SK-N-SH (cell line): ENCODE measurements at regions not wholly inside any gene's neighbourhood (a gene's known extent, or its start where the extent isn't known, plus 50 kb on each side); places are given as distances from the start of the nearest gene placed in this dataset.

Experiments used
- CTCF ChIA-PET: fragments of 300-600, 350-600 bp; formaldehyde crosslinking; extraction: SDS; loops from one replicate; lab custom pipeline; 2021; lab: Yijun Ruan, JAX
- POLR2A ChIA-PET: fragments of 350-600 bp; sonication (Branson Sonifier 250); formaldehyde crosslinking; extraction: SDS; loops from one replicate; lab custom pipeline; 2020; ENCODE audit warnings: antibody characterized with exemption, inconsistent platforms; lab: Yijun Ruan, JAX
- DNase-seq: peaks from one replicate; pipeline ENCODE4 v3.0.0; 2012
- H2AFZ ChIP-seq: fragments of 200-600 bp; sonication (generic); 2 replicates; pipeline ENCODE4 v1.8.1; 2016; ENCODE audit warnings: antibody characterized with exemption, mild to moderate bottlenecking, low read depth
- H3F3A ChIP-seq: fragments of 200-600 bp; sonication (generic); replicated peaks from 2 replicates; pipeline ENCODE3; 2016; ENCODE audit warnings: antibody characterized with exemption, mild to moderate bottlenecking; ENCODE audit not compliant: insufficient read depth
- H3K27ac ChIP-seq, 2 experiments: fragments of 200-500 bp in 1 of 2; fragments of 200-600 bp in 1 of 2; sonication (Bioruptor generic) in 1 of 2; sonication (generic), shearing (Covaris generic) in 1 of 2; 2 replicates each; pipeline versions ENCODE4 v1.5.1 to v1.6.1; 2014 to 2016; ENCODE audit warnings: low read depth in 2 of 2, inconsistent platforms in 1 of 2, low read length in 1 of 2, mild to moderate bottlenecking in 1 of 2, mixed read lengths in 1 of 2
- H3K27me3 ChIP-seq: fragments of 200-600 bp; sonication (generic), shearing (Covaris generic); 2 replicates; pipeline ENCODE4 v1.6.1; 2016; ENCODE audit warnings: mixed run types; ENCODE audit not compliant: insufficient read depth
- H3K36me3 ChIP-seq, 2 experiments: fragments of 200-500 bp in 1 of 2; fragments of 200-600 bp in 1 of 2; sonication (Bioruptor generic) in 1 of 2; sonication (generic) in 1 of 2; replicated peaks in 1 of 2; 2 replicates each; pipeline versions ENCODE3 to v1.5.1; 2014 to 2016; ENCODE audit warnings: low read length in 1 of 2, mild to moderate bottlenecking in 1 of 2; ENCODE audit not compliant: insufficient read depth in 2 of 2, control insufficient read depth in 1 of 2
- H3K4me1 ChIP-seq, 2 experiments: fragments of 200-500 bp in 1 of 2; fragments of 200-600 bp in 1 of 2; sonication (Bioruptor generic) in 1 of 2; sonication (generic), shearing (Covaris generic) in 1 of 2; 2 replicates each; pipeline versions ENCODE4 v1.5.1 to v1.6.1; 2014 to 2016; ENCODE audit warnings: low read depth in 1 of 2, low read length in 1 of 2, mixed run types in 1 of 2; ENCODE audit not compliant: insufficient read depth in 2 of 2, control insufficient read depth in 1 of 2
- H3K4me2 ChIP-seq: fragments of 200-600 bp; sonication (generic), shearing (Covaris generic); 2 replicates; pipeline ENCODE4 v1.6.1; 2017; ENCODE audit warnings: mixed run types
- H3K4me3 ChIP-seq, 2 experiments: fragments of 200-500 bp in 1 of 2; fragments of 200-600 bp in 1 of 2; sonication (Bioruptor generic) in 1 of 2; sonication (generic), shearing (Covaris generic) in 1 of 2; 2 replicates each; pipeline versions ENCODE4 v1.5.1 to v1.8.1; 2014 to 2016; ENCODE audit warnings: low read depth in 2 of 2, inconsistent platforms in 1 of 2, low read length in 1 of 2, mild to moderate bottlenecking in 1 of 2, mixed read lengths in 1 of 2, moderate library complexity in 1 of 2
- H3K79me2 ChIP-seq: fragments of 200-600 bp; sonication (generic); 2 replicates; pipeline ENCODE4 v1.8.1; 2017; ENCODE audit warnings: mild to moderate bottlenecking; ENCODE audit not compliant: insufficient read depth
- H3K9ac ChIP-seq: fragments of 200-600 bp; sonication (generic); 2 replicates; pipeline ENCODE4 v1.6.1; 2017; ENCODE audit warnings: mixed run types
- H3K9me2 ChIP-seq: fragments of 200-600 bp; sonication (generic); 2 replicates; pipeline ENCODE4 v1.6.1; 2017; ENCODE audit warnings: mixed run types
- H3K9me3 ChIP-seq: fragments of 200-600 bp; sonication (generic); 2 replicates; pipeline ENCODE4 v1.6.1; 2017; ENCODE audit warnings: mixed run types, mild to moderate bottlenecking, moderate library complexity
- H4K20me1 ChIP-seq: fragments of 200-600 bp; sonication (generic); 2 replicates; pipeline ENCODE4 v1.6.1; 2017; ENCODE audit warnings: mild to moderate bottlenecking, mixed run types; ENCODE audit not compliant: insufficient read depth
- EZH2phosphoT487 ChIP-seq: fragments of 200-600 bp; sonication (generic); IDR thresholded peaks from 2 replicates; pipeline ENCODE4 v1.6.1; 2017; ENCODE audit warnings: low read depth, mixed run types, mild to moderate bottlenecking, antibody characterized with exemption, moderate library complexity, borderline replicate concordance
- FOSL2 ChIP-seq: IDR thresholded peaks from 2 replicates; pipeline ENCODE4 v1.4.0; 2012; ENCODE audit warnings: low read depth, mild to moderate bottlenecking, moderate library complexity, borderline replicate concordance
- FOXJ3 ChIP-seq: sonication (generic); formaldehyde crosslinking; IDR thresholded peaks from 2 replicates; pipeline ENCODE4 v1.5.1; 2020; ENCODE audit warnings: mild to moderate bottlenecking, missing genetic modification reagents
- MAX ChIP-seq: IDR thresholded peaks from 2 replicates; pipeline ENCODE4 v1.4.0; 2012; ENCODE audit warnings: low read depth
- NFIC ChIP-seq: IDR thresholded peaks from 2 replicates; pipeline ENCODE4 v1.4.0; 2012; ENCODE audit warnings: borderline replicate concordance
- RCOR1 ChIP-seq: fragments of 150-350 bp; IDR thresholded peaks from 2 replicates; pipeline ENCODE4 v1.6.1; 2017; ENCODE audit warnings: antibody characterized with exemption, low read length
- SMC3 ChIP-seq: IDR thresholded peaks from 2 replicates; pipeline ENCODE4 v1.6.1; 2012; ENCODE audit warnings: low read depth, low read length, improper control_type of control experiment
- USF1 ChIP-seq: IDR thresholded peaks from 2 replicates; pipeline ENCODE4 v1.4.0; 2012; ENCODE audit warnings: low read depth, borderline replicate concordance
- WGBS: methylation state at CpG from one replicate; pipeline ENCODE4 v1.1.6; 2017; ENCODE audit warnings: low lambda C conversion rate; 5-methylcytosine and 5-hydroxymethylcytosine counted together

GRCh38 chr4:71630803-71631202 lies 153.1 kb downstream of the GC start:
- Histone ChIP-seq H3K4me3 (no peak overlapping the region), H3K27ac (no peak overlapping the region), H3K9ac (no peak overlapping the region), H3K9me2 (no peaks in the 10 kb centered on the region), H3K27me3 (no peaks in the 10 kb centered on the region), H3K4me1 (no peaks in the 10 kb centered on the region), H3K79me2 (no peaks in the 10 kb centered on the region), H3K9me3 (no peaks in the 10 kb centered on the region), H3K4me2 (no peak overlapping the region), H3F3A (no peaks in the 10 kb centered on the region), H3K36me3 (no peaks in the 10 kb centered on the region), H4K20me1 (no peaks in the 10 kb centered on the region), H2AFZ (no peak overlapping the region)
- 5% methylated on average over 2 of the region's 3 CpGs for whole genome bisulfite sequencing
- TF ChIP-seq SMC3 (no peak), FOSL2 (no peak), NFIC (no peak), FOXJ3 (CRISPR knock-in tag) (no peak), RCOR1 (no peak), EZH2phosphoT487 (no peak), USF1 (no peak), MAX (no peak)
- POLR2A ChIA-PET: no interaction called here
- CTCF ChIA-PET: no interaction called here
- DNase-seq: no peak

- CTCF ChIA-PET: no interaction called here
- POLR2A ChIA-PET: no interaction called here
Observed at GRCh38 chr4:71625005-71625404, 158.9 kb downstream of the GC start.

More at GRCh38 chr4:71625005-71625404, 158.9 kb downstream of the GC start:
- no peak overlapping the region for H3K4me3 ChIP-seq
- H3K36me3 ChIP-seq: no peaks in the 10 kb centered on the region
- no peaks in the 10 kb centered on the region for H3K9me3 ChIP-seq
- no peak overlapping the region for H2AFZ ChIP-seq
- no peak for TF ChIP-seq NFIC
- no peak overlapping the region for H3K4me2 ChIP-seq
- DNase-seq: no peak
- H3K4me1 ChIP-seq: no peaks in the 10 kb centered on the region
- H4K20me1 ChIP-seq: no peaks in the 10 kb centered on the region
- no peak overlapping the region for H3K27ac ChIP-seq
- no peaks in the 10 kb centered on the region for H3F3A ChIP-seq
- 4% methylated on average over 4 of the region's 4 CpGs for WGBS
- no peak overlapping the region for H3K9ac ChIP-seq
- no peaks in the 10 kb centered on the region for H3K27me3 ChIP-seq
- H3K79me2 ChIP-seq: no peaks in the 10 kb centered on the region
- H3K9me2 ChIP-seq: no peaks in the 10 kb centered on the region
